ENCODE measurements at regions not wholly inside any gene's neighbourhood (a gene's known extent, or its start where the extent isn't known, plus 50 kb on each side); places are given as distances from the start of the nearest gene placed in this dataset.
"Not testable (repeated sequence)": the region's sequence is repeated elsewhere in the genome, so short reads cannot be mapped to it uniquely, and the experiment has no call there.

DNA sequence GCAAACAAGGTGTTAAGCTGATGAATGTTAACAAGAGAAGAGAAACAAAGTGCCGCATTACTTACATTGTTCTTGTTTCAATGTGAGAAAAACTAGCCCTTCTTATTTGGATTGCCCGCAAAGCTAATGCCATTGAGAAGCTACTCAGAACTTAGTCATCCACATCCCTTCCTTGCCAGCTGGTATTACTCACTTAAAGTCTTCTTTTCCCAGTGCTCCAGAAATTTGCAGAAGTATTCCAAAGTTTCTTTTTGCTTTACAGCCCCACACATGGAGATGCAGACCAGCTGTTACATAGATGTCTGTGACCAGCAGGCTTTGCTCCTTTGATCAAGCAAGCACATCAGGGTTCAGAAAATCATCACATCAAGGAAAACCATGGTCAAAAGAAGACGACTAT is 529.0 kb downstream of the TBC1D32 start:
- DNase-seq (ENCODE audit: low spot score): no peak

DNA sequence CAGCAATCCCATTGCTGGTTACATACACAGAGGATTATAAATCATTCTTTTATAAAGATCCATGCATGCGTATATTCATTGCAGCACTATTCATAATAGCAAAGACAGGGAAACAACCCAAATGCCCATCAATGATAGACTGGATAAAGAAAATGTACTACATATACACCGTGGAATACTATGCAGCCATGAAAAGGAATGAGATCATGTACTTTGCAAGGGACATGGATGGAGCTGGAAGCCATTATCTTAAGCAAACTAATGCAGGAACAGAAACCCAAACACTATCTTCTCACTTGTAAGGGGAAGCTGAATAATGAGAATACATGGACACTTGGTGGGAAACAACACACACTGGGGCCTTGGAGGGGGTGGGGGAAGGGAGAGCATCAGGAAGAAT is 529.7 kb downstream of the TBC1D32 start:
- no peak for DNase-seq (ENCODE audit: low spot score)

DNA sequence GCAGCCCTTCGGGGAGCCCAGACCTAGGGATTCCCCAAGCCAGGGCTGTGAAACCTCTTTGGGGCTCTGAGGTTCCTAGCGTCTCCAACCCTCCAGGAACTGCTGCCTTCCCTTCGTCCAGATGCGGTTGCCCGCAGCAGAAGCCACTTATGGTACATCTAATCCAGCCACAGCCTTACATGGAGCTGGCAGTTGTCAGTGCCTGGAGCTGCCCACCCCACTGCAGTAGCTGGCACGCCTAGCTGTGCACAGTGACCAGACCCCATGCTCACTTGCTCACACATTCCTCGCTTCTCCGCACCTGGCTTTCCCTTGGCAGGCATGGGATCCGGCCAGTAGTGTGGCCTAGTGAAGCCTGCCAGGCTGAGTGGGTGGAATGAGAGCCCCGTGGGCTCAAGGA is 547.6 kb downstream of the TBC1D32 start:
- DNase-seq (ENCODE audit: low spot score): no peak

DNA sequence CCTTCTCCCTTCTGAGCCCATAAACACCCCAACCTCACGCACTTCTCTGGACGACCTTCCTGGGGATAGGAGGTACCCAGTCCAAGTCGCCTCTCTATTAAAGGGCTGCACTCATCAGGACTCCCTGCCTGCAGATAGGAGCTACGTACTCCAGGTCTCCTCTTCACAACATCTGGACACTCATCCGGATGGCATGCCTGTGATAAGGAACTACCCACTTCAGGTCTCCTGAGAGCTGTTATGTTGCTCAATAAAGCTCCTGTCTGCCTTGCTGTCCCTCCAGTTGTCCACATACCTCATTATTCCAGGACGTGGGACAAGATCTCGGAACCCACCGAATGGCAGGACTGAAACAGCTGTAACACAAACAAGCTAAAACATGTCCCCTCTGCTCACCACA is 548.0 kb downstream of the TBC1D32 start:
- no peak for DNase-seq (ENCODE audit: low spot score)

DNA sequence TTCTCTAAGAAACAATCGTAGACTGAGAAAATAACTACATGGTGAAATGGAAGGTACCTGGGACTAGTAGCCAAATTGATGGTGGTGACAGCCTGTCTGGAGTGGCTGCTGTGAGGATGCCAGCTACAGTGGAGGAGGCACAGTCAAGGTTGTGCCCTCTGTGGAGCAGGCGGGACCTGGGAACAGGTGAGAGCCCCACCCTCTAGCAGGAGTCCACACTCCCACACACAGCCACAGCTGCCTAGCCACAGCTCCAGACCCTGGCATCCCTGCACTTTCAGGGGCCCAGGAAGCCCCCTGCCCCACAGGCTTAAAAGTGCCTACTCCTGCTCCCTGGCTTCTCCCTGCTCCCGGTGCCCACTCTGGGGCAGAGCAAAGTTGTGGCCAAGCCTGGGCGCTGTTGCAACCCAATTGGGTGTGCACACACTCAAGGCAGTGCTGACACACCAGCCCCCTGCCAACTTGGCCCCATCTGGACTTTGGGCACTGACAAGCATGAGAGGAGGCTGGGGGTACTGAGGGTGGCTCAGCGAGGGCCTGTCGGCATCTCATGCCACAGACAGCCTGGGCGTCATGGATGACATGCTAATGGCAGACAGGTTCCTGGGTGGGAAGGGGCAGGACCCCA is 548.7 kb downstream of the TBC1D32 start:
- no peak for DNase-seq (ENCODE audit: low spot score)

DNA sequence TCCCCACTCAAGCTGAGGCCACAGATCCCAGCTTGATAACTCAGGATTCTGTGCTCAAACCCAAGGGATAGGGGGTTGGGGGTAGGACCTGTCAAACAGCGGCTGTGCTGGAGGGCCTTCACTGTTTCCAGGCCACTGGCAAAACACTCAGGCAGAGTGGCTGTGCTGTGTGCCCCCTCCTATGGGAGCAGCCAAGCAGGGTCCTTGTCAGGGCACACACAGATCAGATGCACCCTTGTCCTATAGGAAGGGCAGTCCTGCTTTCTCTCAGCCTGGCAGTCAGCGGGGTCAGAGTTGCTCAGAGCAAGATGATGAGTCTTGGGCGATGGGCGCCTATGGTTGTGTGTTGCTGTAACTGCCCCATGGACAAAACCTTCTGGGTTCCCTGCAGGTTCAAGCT is 554.8 kb downstream of the TBC1D32 start:
- DNase-seq (ENCODE audit: low spot score): no peak

DNA sequence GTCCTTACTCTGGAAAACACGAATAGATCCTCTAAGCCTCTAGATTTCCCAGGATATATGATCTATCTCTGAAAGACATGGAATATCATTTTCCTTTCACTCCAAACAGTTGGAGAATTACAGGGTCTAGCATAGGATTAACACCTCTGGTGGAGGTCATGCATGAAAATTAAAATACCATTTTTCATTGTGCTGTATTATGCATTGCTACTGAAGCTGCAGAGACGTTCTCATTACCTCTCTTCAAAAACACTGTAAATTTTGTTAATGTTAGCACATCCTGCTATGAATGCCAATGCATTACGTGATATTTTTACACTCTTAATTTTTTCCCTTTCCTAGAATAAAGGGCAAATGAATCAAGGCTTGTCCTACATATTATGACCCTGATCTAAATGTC is 558.6 kb downstream of the TBC1D32 start:
- DNase-seq (ENCODE audit: low spot score): no peak

DNA sequence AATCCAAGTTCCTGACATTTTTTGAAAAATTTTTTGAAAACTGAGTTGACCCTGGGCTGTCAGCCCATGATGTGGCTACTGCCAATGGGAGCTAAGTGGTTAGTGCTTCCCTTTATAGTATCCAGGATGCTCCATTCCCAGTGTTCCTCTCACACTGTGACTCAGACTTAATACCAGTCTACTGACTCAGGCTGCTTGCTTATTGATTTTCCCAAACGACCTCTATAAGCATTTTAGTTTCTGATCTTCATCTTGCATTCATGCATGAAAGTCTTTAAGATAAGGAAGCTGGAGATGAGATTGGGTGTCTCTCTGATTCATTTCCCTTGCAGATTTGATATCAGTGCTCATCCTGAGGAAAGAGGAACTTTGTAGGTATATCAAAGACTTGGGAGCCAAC is 560.0 kb downstream of the TBC1D32 start:
- DNase-seq (ENCODE audit: low spot score): no peak

DNA sequence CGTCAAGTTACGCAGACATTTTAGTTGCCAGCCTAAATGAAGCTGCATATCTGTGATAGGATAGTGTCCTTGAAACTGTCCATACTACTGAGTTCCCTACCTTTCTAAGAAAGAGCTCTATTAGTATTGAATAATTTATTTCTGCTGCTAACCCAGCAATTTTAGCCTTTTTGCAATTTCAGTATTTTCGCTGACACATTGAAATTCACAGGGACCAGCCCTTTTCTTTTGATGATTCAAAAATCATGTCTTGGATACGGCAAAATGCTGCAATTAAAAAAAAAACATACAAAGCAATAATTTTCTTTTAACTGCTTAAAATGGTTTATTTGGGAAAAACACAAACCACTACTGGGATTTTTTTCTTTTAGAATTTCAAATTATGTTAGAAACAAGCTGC is 563.3 kb downstream of the TBC1D32 start:
- no peak for DNase-seq (ENCODE audit: low spot score)

DNA sequence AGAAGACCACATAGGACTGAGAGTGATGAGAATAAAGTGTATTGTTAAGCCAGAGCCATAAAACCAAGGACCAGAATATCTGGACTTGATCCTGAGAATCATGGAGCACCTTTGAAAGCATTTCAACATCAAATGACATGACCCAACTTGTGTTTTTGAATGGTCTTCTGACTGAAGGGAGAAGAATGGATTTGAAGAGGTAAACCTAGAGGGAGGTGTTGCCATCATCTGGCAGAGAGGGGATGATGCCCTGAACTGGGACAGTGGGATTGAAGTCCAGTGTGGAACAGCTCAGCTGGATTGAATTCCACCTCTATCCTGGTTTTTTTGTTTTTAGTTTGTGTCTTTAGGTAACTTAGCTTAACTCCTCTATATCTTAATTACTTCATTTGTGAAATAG is 570.0 kb downstream of the TBC1D32 start:
- no peak for DNase-seq (ENCODE audit: low spot score)

DNA sequence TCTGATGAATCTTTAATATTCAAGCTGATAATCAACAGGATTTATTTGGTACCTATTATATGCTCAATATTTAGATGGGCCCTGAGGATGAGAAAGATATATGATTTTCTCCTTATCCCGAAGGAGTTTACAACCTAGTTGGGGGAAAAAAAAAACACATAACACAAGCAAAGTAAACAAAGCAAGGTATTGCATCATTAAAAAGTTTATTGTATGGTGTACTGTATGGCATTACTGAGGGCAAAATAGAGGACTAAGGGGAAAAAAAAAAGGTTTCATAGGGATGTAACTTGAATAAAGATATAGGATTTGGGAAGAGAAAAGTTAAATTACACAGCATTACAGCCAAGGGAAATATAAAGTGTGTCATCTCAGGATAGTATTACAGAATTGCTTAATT is 574.7 kb downstream of the TBC1D32 start:
- no peak for DNase-seq (ENCODE audit: low spot score)

DNA sequence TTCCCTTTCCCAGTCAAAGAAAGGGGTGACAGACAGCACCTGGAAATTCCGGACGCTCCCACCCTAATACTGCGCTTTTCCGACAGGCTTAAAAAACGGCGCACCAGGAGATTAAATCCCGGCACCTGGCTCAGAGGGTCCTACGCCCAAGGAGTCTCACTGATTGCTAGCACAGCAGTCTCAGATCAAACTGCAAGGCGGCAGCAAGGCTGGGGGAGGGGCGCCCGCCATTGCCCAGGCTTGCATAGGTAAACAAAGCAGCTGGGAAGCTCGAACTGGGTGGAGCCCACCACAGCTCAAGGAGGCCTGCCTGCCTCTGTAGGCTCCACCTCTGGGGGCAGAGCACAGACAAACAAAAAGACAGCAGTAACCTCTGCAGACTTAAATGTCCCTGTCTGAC is 585.7 kb downstream of the TBC1D32 start:
- not testable (repeated sequence) for DNase-seq (ENCODE audit: low spot score)

DNA sequence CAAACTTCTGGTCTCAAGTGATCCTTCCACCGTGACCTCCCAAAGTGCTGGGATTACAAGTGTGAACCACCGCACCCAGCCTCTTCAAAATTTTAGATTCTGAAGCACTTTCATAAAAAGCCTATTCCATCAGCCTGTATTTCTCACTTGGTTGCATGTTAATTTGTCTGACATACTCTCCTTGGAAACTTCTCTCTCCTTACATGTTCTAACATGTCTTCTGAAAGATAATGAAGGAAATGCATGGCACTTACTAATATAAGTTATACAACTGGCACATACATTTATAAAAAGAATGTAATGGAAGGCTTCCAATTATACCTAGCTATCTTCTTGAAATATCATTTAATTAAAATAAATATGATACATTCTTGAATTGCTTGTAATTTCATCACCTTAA is 597.5 kb downstream of the TBC1D32 start:
- DNase-seq (ENCODE audit: low spot score): no peak

DNA sequence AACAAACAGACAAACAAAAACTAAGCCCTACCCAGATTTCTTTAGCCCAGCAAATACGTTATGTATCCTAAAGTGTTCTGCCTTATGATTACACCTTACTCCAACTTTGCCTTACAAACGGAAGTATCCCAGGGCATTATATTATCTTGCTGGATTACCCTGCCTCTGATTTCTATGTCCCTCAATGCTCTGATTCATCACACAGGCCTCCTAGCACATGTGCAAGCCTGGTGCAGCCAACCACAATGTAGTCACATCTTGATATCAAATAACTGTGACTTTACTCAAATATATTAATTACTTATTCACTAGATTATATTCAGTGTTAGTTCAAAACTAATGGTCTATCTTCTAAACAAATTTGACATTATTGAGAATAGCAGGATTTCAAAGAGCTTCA is 598.6 kb downstream of the TBC1D32 start:
- peak; percentile 15 for DNase-seq (ENCODE audit: low spot score)

DNA sequence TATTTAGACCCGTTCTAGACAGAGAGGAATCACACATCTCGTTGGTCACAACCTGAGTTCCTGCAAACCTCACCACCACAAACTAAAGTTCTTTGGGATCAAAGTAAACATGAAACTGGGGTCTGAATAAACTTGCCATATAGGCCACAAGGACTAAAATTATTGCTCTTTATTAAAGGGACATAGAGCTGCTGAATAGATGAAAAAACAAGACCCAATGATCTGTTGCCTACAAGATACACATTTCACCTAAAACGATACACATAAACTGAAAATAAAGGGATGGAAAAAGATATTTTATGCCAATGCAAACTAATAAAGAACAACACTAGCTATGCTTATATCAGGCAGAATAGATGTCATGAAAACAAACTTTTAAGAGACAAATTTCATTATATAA is 623.0 kb downstream of the TBC1D32 start:
- DNase-seq (ENCODE audit: low spot score): no peak

DNA sequence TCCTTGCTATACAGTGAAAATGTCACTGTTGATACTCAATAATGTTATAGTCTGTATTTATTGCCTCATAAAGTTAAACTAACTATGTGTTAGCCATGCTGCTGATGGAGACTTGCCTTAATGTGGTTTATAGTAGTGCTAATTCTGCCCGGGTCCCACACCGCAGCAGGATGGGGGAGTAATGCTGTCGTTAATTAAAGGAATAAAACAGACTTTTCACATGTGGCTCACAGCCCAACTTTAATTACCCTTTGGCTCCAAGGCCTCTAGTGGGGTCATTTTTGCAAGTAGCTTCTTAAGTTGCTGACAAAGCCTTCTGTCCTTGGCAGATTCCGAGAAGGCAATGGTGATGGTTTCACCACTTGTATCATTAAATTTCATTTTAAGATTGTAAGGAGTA is 634.3 kb downstream of the TBC1D32 start:
- DNase-seq (ENCODE audit: low spot score): no peak

DNA sequence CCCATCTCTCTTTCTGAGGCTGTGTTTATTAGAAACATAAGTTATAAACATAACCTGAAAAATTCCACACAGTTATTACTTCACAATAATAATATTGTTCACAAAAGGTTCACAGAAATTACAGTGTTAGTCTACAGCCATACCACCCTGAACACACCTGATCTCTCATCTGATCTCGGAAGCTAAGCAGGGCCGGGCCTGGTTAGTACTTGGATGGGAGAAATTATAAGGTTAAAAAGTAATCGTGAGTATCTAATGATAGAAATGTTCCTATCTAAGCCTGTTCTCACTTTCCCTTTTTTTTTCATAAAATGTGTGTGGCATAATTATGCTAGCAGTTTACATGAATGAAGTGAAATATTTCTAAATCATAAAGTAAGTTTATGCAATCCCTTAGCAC is 647.8 kb downstream of the TBC1D32 start:
- no peak for DNase-seq (ENCODE audit: low spot score)

DNA sequence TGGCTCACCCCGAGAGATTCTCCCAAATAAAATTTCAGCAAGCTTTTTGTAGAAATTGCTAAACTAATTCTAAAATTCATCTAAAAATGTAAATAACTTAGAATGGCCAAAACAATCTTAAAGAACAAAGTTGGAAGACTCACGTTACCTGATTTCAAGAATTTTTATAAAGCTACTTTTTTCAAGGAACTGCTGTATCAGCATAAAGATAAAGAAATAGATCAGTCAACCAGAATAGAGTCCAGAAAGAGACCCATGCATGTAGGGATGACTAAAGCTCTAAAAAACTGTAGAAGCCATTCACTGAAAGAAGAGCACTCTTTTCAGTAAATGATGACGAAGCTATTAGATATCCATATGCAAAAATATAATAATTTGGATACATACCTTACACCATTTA is 652.1 kb downstream of the TBC1D32 start:
- no peak for DNase-seq (ENCODE audit: low spot score)

DNA sequence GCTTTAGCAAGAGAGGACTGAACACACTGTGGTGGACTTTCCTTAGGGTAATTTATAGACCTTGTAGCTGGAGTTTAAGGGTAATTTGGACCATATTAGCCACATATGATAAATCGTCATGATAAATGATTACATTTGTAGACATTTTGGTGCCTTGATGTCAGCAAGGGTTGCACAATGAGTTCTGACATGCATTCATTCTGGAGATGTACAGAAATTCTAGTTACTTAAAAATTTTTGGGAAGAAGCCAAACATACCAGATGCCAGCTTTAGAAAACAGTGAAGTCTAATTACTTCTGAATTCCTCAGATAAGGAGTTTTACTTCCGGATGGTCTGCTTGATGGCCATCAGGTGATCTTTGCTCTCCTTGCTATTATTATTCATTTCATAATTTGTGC is 653.1 kb downstream of the TBC1D32 start:
- no peak for DNase-seq (ENCODE audit: low spot score)

DNA sequence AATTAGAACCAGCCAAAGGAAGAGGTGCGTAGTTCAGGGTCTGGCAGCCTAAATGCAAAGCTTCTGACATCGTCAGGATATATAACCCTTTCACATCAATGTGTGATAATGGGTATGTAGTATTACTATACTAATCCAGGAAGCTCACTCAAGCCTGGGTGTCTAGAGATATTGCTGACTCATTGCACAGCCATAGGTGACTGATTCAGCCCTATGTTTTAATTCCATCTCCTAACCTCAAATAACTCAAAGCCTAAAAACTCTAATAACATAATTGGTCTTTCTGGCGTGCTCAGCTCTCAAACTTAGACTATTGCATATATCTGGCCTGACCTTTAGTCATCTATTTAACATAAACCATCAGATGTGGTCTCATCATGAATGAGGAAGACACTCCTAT is 658.4 kb downstream of the TBC1D32 start:
- no peak for DNase-seq (ENCODE audit: low spot score)

DNA sequence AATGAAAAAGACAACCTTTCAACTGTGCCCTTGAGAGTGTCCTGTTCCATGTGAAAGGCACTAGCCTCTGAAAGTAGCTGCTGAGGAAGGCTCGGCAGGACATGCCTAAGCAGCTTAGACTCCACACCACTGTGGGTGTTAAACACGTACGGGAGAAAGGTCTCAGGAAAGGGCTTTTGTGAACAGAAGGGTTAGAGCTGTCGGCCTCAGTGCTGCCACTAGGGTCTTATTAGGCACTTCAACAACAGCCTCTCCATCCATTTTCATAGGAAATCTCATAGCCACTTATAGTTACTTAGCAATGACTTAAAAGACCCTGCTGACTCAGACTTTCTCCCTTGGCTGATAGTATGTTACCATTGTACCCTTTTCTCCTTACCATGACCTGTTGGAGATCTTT is 662.8 kb downstream of the TBC1D32 start:
- no peak for DNase-seq (ENCODE audit: low spot score)

DNA sequence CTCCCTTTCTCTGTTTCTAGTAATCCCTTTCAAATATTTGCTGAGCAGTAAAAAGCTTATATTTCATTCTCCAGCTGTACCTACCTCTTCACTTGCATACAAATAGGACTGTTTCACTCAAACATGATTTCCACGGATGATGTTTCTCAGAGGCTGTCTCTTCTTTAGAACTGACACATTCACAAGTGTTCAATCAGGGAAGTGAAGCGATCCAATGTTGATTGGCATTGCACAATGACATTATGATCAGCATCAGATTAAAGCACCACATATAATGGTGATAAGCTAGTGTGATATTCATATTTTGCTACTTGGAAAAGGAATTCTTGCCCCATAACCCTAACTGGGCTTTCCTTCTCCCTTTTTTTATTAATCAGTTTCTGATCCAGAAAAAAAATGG is 681.8 kb downstream of the TBC1D32 start:
- DNase-seq (ENCODE audit: low spot score): no peak

DNA sequence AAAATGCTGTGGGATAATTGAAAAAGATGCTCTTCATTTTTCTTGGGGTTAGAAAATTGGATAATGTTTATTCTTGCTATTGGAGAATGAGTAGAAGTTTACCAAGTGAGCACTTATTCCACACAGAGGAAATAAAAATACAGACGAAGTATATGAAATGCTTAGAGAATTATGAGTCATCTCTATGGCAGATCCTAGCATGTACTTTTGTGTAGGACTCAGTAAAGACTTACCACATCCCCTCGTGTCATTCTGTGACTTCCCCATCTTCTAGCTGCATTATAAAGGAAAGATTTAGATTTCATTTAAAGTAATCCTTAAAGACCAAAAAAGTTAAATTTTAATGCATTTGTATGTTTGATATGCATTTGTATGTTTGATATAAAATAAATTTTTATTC is 685.6 kb downstream of the TBC1D32 start:
- DNase-seq (ENCODE audit: low spot score): no peak

DNA sequence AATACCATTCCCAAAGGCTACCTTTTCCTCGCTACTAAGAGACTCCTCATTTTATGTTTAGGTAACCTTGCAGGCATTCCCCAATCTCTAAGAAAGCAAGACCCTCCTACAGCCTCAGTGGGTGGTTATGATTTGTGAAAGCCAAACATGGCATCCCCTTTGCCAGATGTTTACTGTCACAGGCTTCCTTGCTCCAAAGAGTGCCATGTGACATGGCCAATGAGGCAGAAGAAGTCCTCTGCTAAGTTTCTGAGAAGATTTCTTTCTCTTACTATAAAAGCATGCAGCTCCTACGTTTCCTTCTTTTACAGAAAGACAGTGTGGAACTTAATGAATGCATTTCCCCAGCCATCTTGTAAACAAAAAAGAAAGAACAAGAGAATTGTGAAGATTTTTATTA is 688.2 kb downstream of the TBC1D32 start:
- DNase-seq (ENCODE audit: low spot score): no peak

DNA sequence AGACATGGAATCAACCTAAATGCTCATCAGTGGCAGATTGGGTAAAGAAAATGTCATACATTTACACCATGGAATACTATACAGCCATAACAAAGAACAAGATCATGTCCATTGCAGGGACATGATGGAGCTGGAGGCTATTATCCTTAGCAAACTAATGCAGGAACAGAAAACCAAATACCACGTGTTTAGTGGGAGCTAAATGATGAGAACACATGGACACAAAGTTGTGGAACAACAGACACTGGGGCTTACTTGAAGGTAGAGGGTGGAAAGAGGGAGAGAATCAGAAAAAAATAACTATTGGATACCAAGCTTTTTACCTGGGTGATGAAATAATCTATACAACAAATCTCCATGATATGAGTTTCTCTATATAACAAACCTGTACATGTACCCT is 701.3 kb downstream of the TBC1D32 start:
- DNase-seq (ENCODE audit: low spot score): no peak

All from H4 (cell line).